ENCODE measurements at regions not wholly inside any gene's neighbourhood (a gene's known extent, or its start where the extent isn't known, plus 50 kb on each side); places are given as distances from the start of the nearest gene placed in this dataset.

DNA sequence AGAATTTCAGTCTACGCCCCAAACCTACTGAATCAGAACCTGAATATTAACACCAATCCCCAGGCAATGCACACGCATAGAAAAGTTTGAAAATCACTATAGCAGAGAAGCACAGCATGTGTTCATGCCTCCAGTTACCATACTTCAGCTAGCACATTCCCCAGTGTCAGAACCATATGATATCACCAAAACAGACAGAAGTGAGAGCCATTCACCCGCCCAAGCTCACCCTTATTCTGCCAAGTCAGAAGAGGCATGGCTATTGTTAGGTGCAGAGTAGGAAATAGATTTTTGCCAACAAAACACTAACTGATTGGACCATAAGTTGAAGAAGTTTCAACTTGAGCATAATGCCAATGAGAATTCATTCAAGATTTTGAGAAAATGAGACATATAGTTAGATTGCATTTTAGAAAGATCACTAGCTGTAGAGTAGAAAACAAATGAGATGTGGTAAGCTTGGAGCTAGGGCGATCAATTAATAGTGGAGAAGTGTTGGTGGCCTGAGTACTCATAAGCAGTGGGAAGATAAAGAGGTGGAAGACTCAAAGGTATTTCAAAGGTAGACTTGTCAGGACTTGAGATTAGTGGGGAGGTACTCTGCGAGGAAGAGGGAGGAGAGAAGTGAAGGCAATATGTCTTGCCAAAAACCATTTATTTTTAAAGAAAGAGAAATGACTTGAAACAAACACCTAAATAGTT is 492.4 kb downstream of the SUCLA2 start:
- H3K4me1 ChIP-seq (ENCODE audit: control insufficient read depth, insufficient read depth, low read length), result no peaks in the 10 kb centered on the region
- H3K4me3 ChIP-seq (ENCODE audit: low read depth, low read length), result no peak overlapping the region
- TF ChIP-seq FEZF1 (tag by site-specific recombination; IDR thresholded peaks at IDR 0.05), result no peak
- no peak for TF ChIP-seq YY1 (tag by site-specific recombination; IDR thresholded peaks at IDR 0.05)
- TF ChIP-seq ZNF248 (tag by site-specific recombination; IDR thresholded peaks at IDR 0.05), result no peak
- no peak for TF ChIP-seq ZNF558 (tag by site-specific recombination; IDR thresholded peaks at IDR 0.05)
- no peak for TF ChIP-seq ZNF138 (tag by site-specific recombination; IDR thresholded peaks at IDR 0.05; ENCODE audit: borderline replicate concordance)
- no peak for TF ChIP-seq ZNF404 (tag by site-specific recombination; IDR thresholded peaks at IDR 0.05)
- TF ChIP-seq, protein P1, sequence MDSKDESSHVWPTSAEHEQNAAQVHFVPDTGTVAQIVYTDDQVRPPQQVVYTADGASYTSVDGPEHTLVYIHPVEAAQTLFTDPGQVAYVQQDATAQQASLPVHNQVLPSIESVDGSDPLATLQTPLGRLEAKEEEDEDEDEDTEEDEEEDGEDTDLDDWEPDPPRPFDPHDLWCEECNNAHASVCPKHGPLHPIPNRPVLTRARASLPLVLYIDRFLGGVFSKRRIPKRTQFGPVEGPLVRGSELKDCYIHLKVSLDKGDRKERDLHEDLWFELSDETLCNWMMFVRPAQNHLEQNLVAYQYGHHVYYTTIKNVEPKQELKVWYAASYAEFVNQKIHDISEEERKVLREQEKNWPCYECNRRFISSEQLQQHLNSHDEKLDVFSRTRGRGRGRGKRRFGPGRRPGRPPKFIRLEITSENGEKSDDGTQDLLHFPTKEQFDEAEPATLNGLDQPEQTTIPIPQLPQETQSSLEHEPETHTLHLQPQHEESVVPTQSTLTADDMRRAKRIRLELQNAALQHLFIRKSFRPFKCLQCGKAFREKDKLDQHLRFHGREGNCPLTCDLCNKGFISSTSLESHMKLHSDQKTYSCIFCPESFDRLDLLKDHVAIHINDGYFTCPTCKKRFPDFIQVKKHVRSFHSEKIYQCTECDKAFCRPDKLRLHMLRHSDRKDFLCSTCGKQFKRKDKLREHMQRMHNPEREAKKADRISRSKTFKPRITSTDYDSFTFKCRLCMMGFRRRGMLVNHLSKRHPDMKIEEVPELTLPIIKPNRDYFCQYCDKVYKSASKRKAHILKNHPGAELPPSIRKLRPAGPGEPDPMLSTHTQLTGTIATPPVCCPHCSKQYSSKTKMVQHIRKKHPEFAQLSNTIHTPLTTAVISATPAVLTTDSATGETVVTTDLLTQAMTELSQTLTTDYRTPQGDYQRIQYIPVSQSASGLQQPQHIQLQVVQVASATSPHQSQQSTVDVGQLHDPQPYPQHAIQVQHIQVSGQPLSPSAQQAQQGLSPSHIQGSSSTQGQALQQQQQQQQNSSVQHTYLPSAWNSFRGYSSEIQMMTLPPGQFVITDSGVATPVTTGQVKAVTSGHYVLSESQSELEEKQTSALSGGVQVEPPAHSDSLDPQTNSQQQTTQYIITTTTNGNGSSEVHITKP (tag by site-specific recombination; IDR thresholded peaks at IDR 0.05), result no peak
- no peak for TF ChIP-seq KLF7 (tag by site-specific recombination; IDR thresholded peaks at IDR 0.05; ENCODE audit: borderline replicate concordance)
- no peak for TF ChIP-seq ZBTB6 (tag by site-specific recombination; IDR thresholded peaks at IDR 0.05)
- TF ChIP-seq ZNF324 (tag by site-specific recombination; IDR thresholded peaks at IDR 0.05), result no peak
- TF ChIP-seq ZNF23 (tag by site-specific recombination; IDR thresholded peaks at IDR 0.05; ENCODE audit: borderline replicate concordance), result no peak
- no peak for TF ChIP-seq ELK4 (IDR thresholded peaks at IDR 0.05; ENCODE audit: borderline replicate concordance, low read depth, low read length)
- TF ChIP-seq ZNF394 (tag by site-specific recombination; IDR thresholded peaks at IDR 0.05; ENCODE audit: borderline replicate concordance), result no peak
- TF ChIP-seq SP7 (tag by site-specific recombination; IDR thresholded peaks at IDR 0.05), result no peak
- TF ChIP-seq ZNF571 (tag by site-specific recombination; IDR thresholded peaks at IDR 0.05), result no peak
- no peaks in the 10 kb centered on the region for H3K36me3 ChIP-seq (ENCODE audit: control insufficient read depth in 2 of 2, insufficient read depth in 1 of 2, low read length in 2 of 2)
- ChIA-PET CTCF (no interaction called here), POLR2A (no interaction called here)
- no peak overlapping the region for H3K27ac ChIP-seq (ENCODE audit: extremely low read depth, low read depth, low read length)
- no peaks in the 10 kb centered on the region for H3K9me3 ChIP-seq (ENCODE audit: control insufficient read depth, insufficient read depth, low read depth, low read length)

- H3K4me3 ChIP-seq (ENCODE audit: low read depth, low read length), result no peak overlapping the region
- no peaks in the 10 kb centered on the region for H3K9me3 ChIP-seq (ENCODE audit: control insufficient read depth, insufficient read depth, low read depth, low read length)
- POLR2A ChIA-PET, result no interaction called here
- CTCF ChIA-PET, result no interaction called here
- H3K36me3 ChIP-seq (ENCODE audit: control insufficient read depth in 2 of 2, insufficient read depth in 1 of 2, low read length in 2 of 2), result no peaks in the 10 kb centered on the region
- H3K27ac ChIP-seq (ENCODE audit: extremely low read depth, low read depth, low read length), result no peak overlapping the region
- H3K4me1 ChIP-seq (ENCODE audit: control insufficient read depth, insufficient read depth, low read length), result no peaks in the 10 kb centered on the region
- TF ChIP-seq ZNF133 (tag by site-specific recombination; IDR thresholded peaks at IDR 0.05) (no peak), MYNN (tag by site-specific recombination; IDR thresholded peaks at IDR 0.05; ENCODE audit: borderline replicate concordance) (no peak), ZFP37 (tag by site-specific recombination; IDR thresholded peaks at IDR 0.05) (no peak)
Observed at GRCh38 chr13:47503475-47503874, 497.6 kb downstream of the SUCLA2 start.
